H9 (cell line): ENCODE measurements at regions not wholly inside any gene's neighbourhood (a gene's known extent, or its start where the extent isn't known, plus 50 kb on each side); places are given as distances from the start of the nearest gene placed in this dataset.

Experiments
- DNase-seq: peaks from one replicate; pipeline ENCODE4 v3.0.0-alpha.2; 2017
- H2AFZ ChIP-seq: one replicate; pipeline ENCODE4 v1.6.1; 2013; ENCODE audit warnings: mild to moderate bottlenecking, low read length, control low read depth, moderate library complexity
- H2AK5ac ChIP-seq: 2 replicates; pipeline ENCODE4 v1.6.1; 2013; ENCODE audit warnings: low read length, control low read depth, mixed read lengths; ENCODE audit not compliant: insufficient read length
- H2BK120ac ChIP-seq: one replicate; pipeline ENCODE4 v1.6.1; 2013; ENCODE audit warnings: low read depth, mild to moderate bottlenecking, low read length, control low read depth, inconsistent platforms; ENCODE audit not compliant: poor library complexity, severe bottlenecking
- H2BK12ac ChIP-seq: 2 replicates; pipeline ENCODE4 v1.6.1; 2013; ENCODE audit warnings: low read length, control low read depth, mixed read lengths, low read depth; ENCODE audit not compliant: insufficient read length
- H2BK15ac ChIP-seq: 2 replicates; pipeline ENCODE4 v1.6.1; 2013; ENCODE audit warnings: low read depth, low read length, control low read depth
- H2BK20ac ChIP-seq: one replicate; pipeline ENCODE4 v1.6.1; 2013; ENCODE audit warnings: low read depth, mild to moderate bottlenecking, low read length, control low read depth, inconsistent platforms; ENCODE audit not compliant: poor library complexity, severe bottlenecking
- H2BK5ac ChIP-seq: 2 replicates; pipeline ENCODE4 v1.6.1; 2013; ENCODE audit warnings: low read length, control low read depth, mixed read lengths; ENCODE audit not compliant: insufficient read length
- H3K14ac ChIP-seq: 2 replicates; pipeline ENCODE4 v1.6.1; 2013; ENCODE audit warnings: low read length, control low read depth; ENCODE audit not compliant: insufficient read depth
- H3K18ac ChIP-seq: 2 replicates; pipeline ENCODE4 v1.6.1; 2013; ENCODE audit warnings: low read depth, mild to moderate bottlenecking, mixed read lengths, low read length, control low read depth; ENCODE audit not compliant: insufficient read length
- H3K23ac ChIP-seq: 2 replicates; pipeline ENCODE4 v1.6.1; 2013; ENCODE audit warnings: low read length, control low read depth, mixed read lengths, low read depth; ENCODE audit not compliant: insufficient read length
- H3K23me2 ChIP-seq: 2 replicates; pipeline ENCODE4 v1.6.1; 2013; ENCODE audit warnings: low read depth, mild to moderate bottlenecking, mixed read lengths, low read length, control low read depth; ENCODE audit not compliant: insufficient read length, poor library complexity, severe bottlenecking
- H3K27ac ChIP-seq: 2 replicates; pipeline ENCODE4 v1.5.1; 2013; ENCODE audit warnings: low read length, control low read depth, mixed read lengths, low read depth; ENCODE audit not compliant: insufficient read length
- H3K27me3 ChIP-seq: 2 replicates; pipeline ENCODE4 v1.6.1; 2013; ENCODE audit warnings: low read length, control low read depth, inconsistent platforms; ENCODE audit not compliant: insufficient read depth
- H3K4ac ChIP-seq: 2 replicates; pipeline ENCODE4 v1.6.1; 2013; ENCODE audit warnings: low read depth, mild to moderate bottlenecking, control low read depth, inconsistent platforms, low read length, moderate library complexity
- H3K4me1 ChIP-seq: 2 replicates; pipeline ENCODE4 v1.6.1; 2013; ENCODE audit warnings: low read length, control low read depth, inconsistent platforms; ENCODE audit not compliant: insufficient read depth
- H3K4me2 ChIP-seq: 2 replicates; pipeline ENCODE4 v1.6.1; 2013; ENCODE audit warnings: low read length, control low read depth, mixed read lengths; ENCODE audit not compliant: insufficient read length, insufficient read depth
- H3K56ac ChIP-seq: 2 replicates; pipeline ENCODE4 v1.6.1; 2013; ENCODE audit warnings: low read depth, mild to moderate bottlenecking, mixed read lengths, low read length, control low read depth; ENCODE audit not compliant: insufficient read length
- H3K79me1 ChIP-seq: 2 replicates; pipeline ENCODE4 v1.6.1; 2013; ENCODE audit warnings: low read depth, mild to moderate bottlenecking, moderate library complexity, low read length, control low read depth, inconsistent platforms; ENCODE audit not compliant: insufficient read depth, poor library complexity, severe bottlenecking
- H3K79me2 ChIP-seq: 2 replicates; pipeline ENCODE4 v1.6.1; 2013; ENCODE audit warnings: low read length, control low read depth, inconsistent platforms; ENCODE audit not compliant: insufficient read depth
- H3K9ac ChIP-seq: 2 replicates; pipeline ENCODE4 v1.6.1; 2013; ENCODE audit warnings: low read length, control low read depth, mixed read lengths; ENCODE audit not compliant: insufficient read length; ENCODE audit errors: extremely low read depth
- H3K9me3 ChIP-seq: one replicate; pipeline ENCODE4 v1.6.1; 2013; ENCODE audit warnings: low read depth, low read length, inconsistent platforms; ENCODE audit not compliant: control insufficient read depth
- H3T11ph ChIP-seq: one replicate; pipeline ENCODE4 v1.6.1; 2013; ENCODE audit warnings: mild to moderate bottlenecking, low read length, control low read depth, inconsistent platforms
- H4K20me1 ChIP-seq: one replicate; pipeline ENCODE4 v1.6.1; 2013; ENCODE audit not compliant: control insufficient read depth, insufficient read length, insufficient read depth
- H4K5ac ChIP-seq: 2 replicates; pipeline ENCODE4 v1.6.1; 2013; ENCODE audit warnings: low read depth, mild to moderate bottlenecking, mixed read lengths, low read length, control low read depth; ENCODE audit not compliant: insufficient read length
- H4K8ac ChIP-seq: replicated peaks from 2 replicates; pipeline ENCODE4 v1.6.1; 2013; ENCODE audit warnings: low read length, control low read depth, mixed read lengths, low read depth; ENCODE audit not compliant: insufficient read length
- H4K91ac ChIP-seq: 2 replicates; pipeline ENCODE4 v1.6.1; 2013; ENCODE audit warnings: low read depth, mild to moderate bottlenecking, moderate library complexity, mixed read lengths, low read length, control low read depth; ENCODE audit not compliant: insufficient read length
- H3K27ac Mint-ChIP-seq, 3 experiments: 2 replicates in 2 of 3; 3 replicates in 1 of 3; pipeline ENCODE4 v1.8.0; 2020 to 2021; ENCODE audit warnings: mixed read lengths in 3 of 3, mild to moderate bottlenecking in 1 of 3, moderate library complexity in 1 of 3
- H3K27me3 Mint-ChIP-seq: 2 replicates; pipeline ENCODE4 v1.8.0; 2021; ENCODE audit warnings: low read depth, mild to moderate bottlenecking, moderate library complexity, mixed read lengths
- H3K36me3 Mint-ChIP-seq, 3 experiments: 2 replicates in 2 of 3; 3 replicates in 1 of 3; pipeline ENCODE4 v1.8.0; 2020 to 2021; ENCODE audit warnings: low read depth in 3 of 3, mixed read lengths in 3 of 3; ENCODE audit not compliant: insufficient read depth in 1 of 3
- H3K4me1 Mint-ChIP-seq, 2 experiments: 2 replicates each; pipeline ENCODE4 v1.8.0; 2020; ENCODE audit warnings: mixed read lengths in 2 of 2
- H3K4me3 Mint-ChIP-seq, 2 experiments: 2 replicates in 1 of 2; 3 replicates in 1 of 2; pipeline ENCODE4 v1.8.0; 2020 to 2021; ENCODE audit warnings: mild to moderate bottlenecking in 2 of 2, mixed read lengths in 2 of 2, moderate library complexity in 1 of 2
- H3K9me3 Mint-ChIP-seq, 2 experiments: 2 replicates in 1 of 2; 3 replicates in 1 of 2; pipeline ENCODE4 v1.8.0; 2020; ENCODE audit warnings: mild to moderate bottlenecking in 2 of 2, mixed read lengths in 2 of 2, moderate library complexity in 1 of 2
- CTCF ChIP-seq: fragments of 200-600 bp; sonication (generic); conservative IDR thresholded peaks from 3 replicates; pipeline ENCODE4 v1.8.0; 2021; ENCODE audit warnings: antibody characterized with exemption, mild to moderate bottlenecking
- WGBS: extraction: QIAGEN DNeasy Blood & Tissue Kit; methylation state at CpG from one replicate; pipeline ENCODE4 v1.1.7; 2013; ENCODE audit warnings: missing lambda C conversion rate, low lambda C conversion rate, mixed read lengths; ENCODE audit not compliant: insufficient read length; ENCODE audit errors: extremely low coverage; 5-methylcytosine and 5-hydroxymethylcytosine counted together

GRCh38 chr2:38466876-38467767, 90.0 kb upstream of the ATL2 start:
- H3K27ac ChIP-seq: no peak overlapping the region
- no peak overlapping the region for H3T11ph ChIP-seq
- H4K8ac ChIP-seq: no peak overlapping the region
- no peak overlapping the region for H4K91ac ChIP-seq
- H3K9me3 ChIP-seq: no peaks in the 10 kb centered on the region
- H3K9me3 Mint-ChIP-seq: no peaks in the 10 kb centered on the region
- H3K79me1 ChIP-seq: no peaks in the 10 kb centered on the region
- no CpG with 5 or more reads among the region's 11 CpGs for WGBS
- H2BK15ac ChIP-seq: no peak overlapping the region
- H3K4me2 ChIP-seq: no peak overlapping the region
- H3K23ac ChIP-seq: no peak overlapping the region
- DNase-seq: no peak
- H4K20me1 ChIP-seq: no peaks in the 10 kb centered on the region
- H3K23me2 ChIP-seq: no peaks in the 10 kb centered on the region
- H2BK120ac ChIP-seq: no peak overlapping the region
- no peak overlapping the region for H2AFZ ChIP-seq
- H3K27me3 ChIP-seq: no peaks in the 10 kb centered on the region
- H3K9ac ChIP-seq: no peak overlapping the region
- H2BK20ac ChIP-seq: no peak overlapping the region
- no peaks in the 10 kb centered on the region for H3K4me1 ChIP-seq
- no peak overlapping the region for H3K4me3 Mint-ChIP-seq
- no peak for TF ChIP-seq CTCF
- H3K56ac ChIP-seq: no peak overlapping the region
- no peak overlapping the region for H3K4ac ChIP-seq
- peaks cover 4% of the 10 kb centered on the region for H3K27me3 Mint-ChIP-seq
- H3K36me3 Mint-ChIP-seq: no peaks in the 10 kb centered on the region
- H3K79me2 ChIP-seq: no peaks in the 10 kb centered on the region
- peak overlapping the region in 2 of 3 experiments; percentile 49 to 93; a peak in 1 of 7 replicates for H3K27ac Mint-ChIP-seq
- no peak overlapping the region for H2BK12ac ChIP-seq
- H2BK5ac ChIP-seq: no peak overlapping the region
- H3K14ac ChIP-seq: no peak overlapping the region
- no peak overlapping the region for H4K5ac ChIP-seq
- no peak overlapping the region for H3K18ac ChIP-seq
- H2AK5ac ChIP-seq: no peak overlapping the region
- peaks cover 3% of the 10 kb centered on the region in 2 experiments for H3K4me1 Mint-ChIP-seq
